ENCODE measurements at regions not wholly inside any gene's neighbourhood (a gene's known extent, or its start where the extent isn't known, plus 50 kb on each side); places are given as distances from the start of the nearest gene placed in this dataset.
"Not testable (repeated sequence)": the region's sequence is repeated elsewhere in the genome, so short reads cannot be mapped to it uniquely, and the experiment has no call there.

GRCh38 chr2:146978577-146979555, 866.0 kb upstream of the ACVR2A start:
- peak in 1 of 2 donors; percentile 3 for DNase-seq (ENCODE audit: low spot score in 2 of 2)

GRCh38 chr2:146970981-146971380, 873.8 kb upstream of the ACVR2A start:
- FAIRE-seq; DNase-seq (ENCODE audit: low spot score in 2 of 2): not testable (repeated sequence)

More at GRCh38 chr2:146978577-146979555, 866.0 kb upstream of the ACVR2A start:
- peak; percentile 70 for FAIRE-seq

GRCh38 chr2:146969703-146970102, 875.1 kb upstream of the ACVR2A start:
- not testable (repeated sequence) for DNase-seq (ENCODE audit: low spot score in 2 of 2); FAIRE-seq

- FAIRE-seq (no peak), DNase-seq (ENCODE audit: low spot score in 2 of 2) (no peak)
These were observed 880.3 kb upstream of the ACVR2A start for GRCh38 chr2:146964494-146964893.

- FAIRE-seq, result no peak
- DNase-seq (ENCODE audit: low spot score in 2 of 2), result no peak
These were observed 890.3 kb upstream of the ACVR2A start for GRCh38 chr2:146954544-146954943.

- no peak for DNase-seq (ENCODE audit: low spot score in 2 of 2)
- no peak for FAIRE-seq
These were observed 892.1 kb upstream of the ACVR2A start for GRCh38 chr2:146952696-146953095.

GRCh38 chr2:146950911-146951310, 893.9 kb upstream of the ACVR2A start:
- no peak for DNase-seq (ENCODE audit: low spot score in 2 of 2)
- no peak for FAIRE-seq

GRCh38 chr2:146950361-146950760, 894.5 kb upstream of the ACVR2A start:
- FAIRE-seq, result no peak

GRCh38 chr2:146949400-146949799, 895.4 kb upstream of the ACVR2A start:
- no peak for DNase-seq (ENCODE audit: low spot score in 2 of 2)
- FAIRE-seq, result no peak

More at GRCh38 chr2:146950361-146950760, 894.5 kb upstream of the ACVR2A start:
- DNase-seq (ENCODE audit: low spot score in 2 of 2), result no peak

- DNase-seq (ENCODE audit: low spot score in 2 of 2) (no peak), FAIRE-seq (no peak)
These were observed 900.2 kb upstream of the ACVR2A start for GRCh38 chr2:146944601-146945000.

- no peak for DNase-seq (ENCODE audit: low spot score in 2 of 2)
- FAIRE-seq, result no peak
These were observed 904.7 kb upstream of the ACVR2A start for GRCh38 chr2:146939991-146940685.

GRCh38 chr2:146934921-146935320, 909.9 kb upstream of the ACVR2A start:
- FAIRE-seq (no peak), DNase-seq (ENCODE audit: low spot score in 2 of 2) (no peak)

GRCh38 chr2:146931109-146931508, 913.7 kb upstream of the ACVR2A start:
- FAIRE-seq (no peak), DNase-seq (ENCODE audit: low spot score in 2 of 2) (no peak)

GRCh38 chr2:146927080-146927711, 917.6 kb upstream of the ACVR2A start:
- DNase-seq (ENCODE audit: low spot score in 2 of 2) (peak; percentile 12 to 17), FAIRE-seq (no peak)

- no peak for DNase-seq (ENCODE audit: low spot score in 2 of 2)
- FAIRE-seq, result no peak
These were observed 926.5 kb upstream of the ACVR2A start for GRCh38 chr2:146918280-146918679.

GRCh38 chr2:146917431-146918042, 927.3 kb upstream of the ACVR2A start:
- DNase-seq (ENCODE audit: low spot score in 2 of 2), result no peak
- no peak for FAIRE-seq

- FAIRE-seq (no peak), DNase-seq (ENCODE audit: low spot score in 2 of 2) (no peak)
These were observed 927.9 kb upstream of the ACVR2A start for GRCh38 chr2:146916914-146917313.

GRCh38 chr2:146913476-146913875, 931.4 kb upstream of the ACVR2A start:
- no peak for FAIRE-seq
- no peak for DNase-seq (ENCODE audit: low spot score in 2 of 2)

- FAIRE-seq, result no peak
- no peak for DNase-seq (ENCODE audit: low spot score in 2 of 2)
These were observed 932.3 kb upstream of the ACVR2A start for GRCh38 chr2:146912536-146912935.

GRCh38 chr2:146908776-146909175, 936.1 kb upstream of the ACVR2A start:
- no peak for FAIRE-seq
- no peak for DNase-seq (ENCODE audit: low spot score in 2 of 2)
